Keratinocyte (primary cell): ENCODE measurements at regions not wholly inside any gene's neighbourhood (a gene's known extent, or its start where the extent isn't known, plus 50 kb on each side); places are given as distances from the start of the nearest gene placed in this dataset.

ENCODE experiments used
- DNase-seq: peaks from one replicate; pipeline ENCODE4 v3.0.0-alpha.2; 2011; ENCODE audit warnings: low read depth, missing footprints, low spot score
- FAIRE-seq: peaks from 2 replicates; lab custom pipeline; 2011; peaks lifted over from hg19 to GRCh38; lab: Jason Lieb, UNC
- H2AFZ ChIP-seq: 2 replicates; pipeline ENCODE4 v1.6.0; 2012; ENCODE audit warnings: low read length, control low read depth, inconsistent platforms; ENCODE audit not compliant: control insufficient read depth
- H3K27ac ChIP-seq: 2 replicates; pipeline ENCODE4 v1.5.1; 2011; ENCODE audit warnings: low read length; ENCODE audit not compliant: control insufficient read depth, insufficient read depth
- H3K27me3 ChIP-seq: 3 replicates; pipeline ENCODE4 v1.6.0; 2011; ENCODE audit warnings: low read length; ENCODE audit not compliant: control insufficient read depth, insufficient read depth; ENCODE audit errors: extremely low read depth
- H3K36me3 ChIP-seq, 2 experiments: 2 replicates in 1 of 2; 3 replicates in 1 of 2; pipeline ENCODE4 v1.5.1; 2011; ENCODE audit warnings: low read length in 2 of 2, mild to moderate bottlenecking in 1 of 2; ENCODE audit not compliant: control insufficient read depth in 2 of 2, insufficient read depth in 2 of 2; ENCODE audit errors: extremely low read depth in 1 of 2
- H3K4me1 ChIP-seq: 3 replicates; pipeline ENCODE4 v1.5.1; 2011; ENCODE audit warnings: low read length; ENCODE audit not compliant: control insufficient read depth, insufficient read depth; ENCODE audit errors: extremely low read depth
- H3K4me2 ChIP-seq: 3 replicates; pipeline ENCODE4 v1.6.0; 2011; ENCODE audit warnings: low read depth, low read length; ENCODE audit not compliant: control insufficient read depth, insufficient read depth; ENCODE audit errors: extremely low read depth
- H3K4me3 ChIP-seq, 3 experiments: fragments of 200-600 bp in 1 of 3; sonication (generic) in 1 of 3; 2 replicates in 2 of 3; 3 replicates in 1 of 3; pipeline ENCODE4 v1.5.1; 2011 to 2016; ENCODE audit warnings: low read length in 3 of 3, mild to moderate bottlenecking in 3 of 3, control low read depth in 2 of 3, inconsistent platforms in 1 of 3, low read depth in 1 of 3, mixed read lengths in 1 of 3, mixed run types in 1 of 3, moderate library complexity in 1 of 3; ENCODE audit not compliant: control insufficient read depth in 2 of 3, insufficient read depth in 2 of 3; ENCODE audit errors: extremely low read depth in 1 of 3
- H3K79me2 ChIP-seq: 2 replicates; pipeline ENCODE4 v1.6.0; 2012; ENCODE audit warnings: low read length; ENCODE audit not compliant: control insufficient read depth, insufficient read depth
- H3K9ac ChIP-seq: 3 replicates; pipeline ENCODE4 v1.6.0; 2011; ENCODE audit warnings: low read length; ENCODE audit not compliant: control insufficient read depth, insufficient read depth; ENCODE audit errors: extremely low read depth
- H3K9me1 ChIP-seq: 3 replicates; pipeline ENCODE4 v1.6.0; 2011; ENCODE audit warnings: low read length; ENCODE audit not compliant: control insufficient read depth, insufficient read depth; ENCODE audit errors: extremely low read depth
- H3K9me3 ChIP-seq: 2 replicates; pipeline ENCODE4 v1.5.1; 2012; ENCODE audit warnings: low read depth, low read length; ENCODE audit not compliant: control insufficient read depth
- H4K20me1 ChIP-seq: 3 replicates; pipeline ENCODE4 v1.6.0; 2011; ENCODE audit warnings: low read length; ENCODE audit not compliant: control insufficient read depth, insufficient read depth; ENCODE audit errors: extremely low read depth
- CTCF ChIP-seq, 3 experiments: IDR thresholded peaks in 1 of 3; conservative IDR thresholded peaks in 1 of 3; optimal IDR thresholded peaks in 1 of 3; 2 replicates in 2 of 3; 3 replicates in 1 of 3; pipeline versions ENCODE3 to v1.5.1; 2011; ENCODE audit warnings: low read length in 3 of 3, mild to moderate bottlenecking in 3 of 3, moderate library complexity in 2 of 3, control low read depth in 1 of 3, inconsistent platforms in 1 of 3; ENCODE audit not compliant: insufficient read depth in 2 of 3; ENCODE audit errors: extremely low read depth in 1 of 3
- EZH2 ChIP-seq: IDR thresholded peaks from one replicate; pipeline ENCODE4 v1.6.1; 2012; ENCODE audit warnings: inconsistent platforms, mild to moderate bottlenecking, low read length, moderate library complexity
- dilution Hi-C: fragments of 300-500 bp; cut with MboI; formaldehyde crosslinking; loops from one replicate; pipeline ENCODE4 v1.7.0; 2020; ENCODE audit warnings: low sequenced_read_pairs; ENCODE audit not compliant: extremely low pct_ligation_motif_present

GRCh38 chr2:230648356-230648755 is 64.3 kb upstream of the CAB39 start:
- Histone ChIP-seq H3K36me3 (no peaks in the 10 kb centered on the region), H3K9me1 (no peaks in the 10 kb centered on the region), H4K20me1 (no peaks in the 10 kb centered on the region), H3K4me1 (no peaks in the 10 kb centered on the region), H3K4me3 (no peak overlapping the region), H2AFZ (no peak overlapping the region), H3K9me3 (no peaks in the 10 kb centered on the region), H3K9ac (no peak overlapping the region), H3K27ac (no peak overlapping the region), H3K27me3 (no peaks in the 10 kb centered on the region), H3K4me2 (no peak overlapping the region), H3K79me2 (no peaks in the 10 kb centered on the region)
- dilution Hi-C loops, result no loop called here
- DNase-seq, result no peak
- no peak for FAIRE-seq
- no peak for TF ChIP-seq CTCF (optimal IDR thresholded peaks at IDR 0.05 in 1 of 3, IDR thresholded peaks at IDR 0.05 in 1 of 3, conservative IDR thresholded peaks at IDR 0.05 in 1 of 3; ENCODE audit: extremely low read depth in 1 of 3, insufficient read depth in 2 of 3, low read length in 3 of 3)
- TF ChIP-seq EZH2, result no peak

GRCh38 chr2:230650585-230651137 is 62.0 kb upstream of the CAB39 start:
- DNase-seq (no peak), FAIRE-seq (no peak)
- H4K20me1 ChIP-seq, result no peaks in the 10 kb centered on the region
- no peak overlapping the region for H2AFZ ChIP-seq
- H3K36me3 ChIP-seq, result no peaks in the 10 kb centered on the region
- no peaks in the 10 kb centered on the region for H3K9me1 ChIP-seq
- no peaks in the 10 kb centered on the region for H3K9me3 ChIP-seq
- no peaks in the 10 kb centered on the region for H3K27me3 ChIP-seq
- no peak overlapping the region for H3K4me2 ChIP-seq
- no peaks in the 10 kb centered on the region for H3K4me1 ChIP-seq
- no peak overlapping the region for H3K27ac ChIP-seq
- no peak overlapping the region for H3K9ac ChIP-seq
- dilution Hi-C loops, result no loop called here
- no peak overlapping the region for H3K4me3 ChIP-seq
- TF ChIP-seq EZH2, result no peak
- TF ChIP-seq CTCF (optimal IDR thresholded peaks at IDR 0.05 in 1 of 3, IDR thresholded peaks at IDR 0.05 in 1 of 3, conservative IDR thresholded peaks at IDR 0.05 in 1 of 3; ENCODE audit: extremely low read depth in 1 of 3, insufficient read depth in 2 of 3, low read length in 3 of 3), result no peak
- no peaks in the 10 kb centered on the region for H3K79me2 ChIP-seq
